HG02588 (cell line): ENCODE measurements at regions not wholly inside any gene's neighbourhood (a gene's known extent, or its start where the extent isn't known, plus 50 kb on each side); places are given as distances from the start of the nearest gene placed in this dataset.
"Not testable (repeated sequence)": the region's sequence is repeated elsewhere in the genome, so short reads cannot be mapped to it uniquely, and the experiment has no call there.

Experiments
- ATAC-seq: cut with Tn5 transposase; IDR thresholded peaks from one replicate; pipeline ENCODE4 v1.9.1; 2021; ENCODE audit warnings: mild to moderate bottlenecking, moderate library complexity; ENCODE audit not compliant: unreplicated experiment

- ATAC-seq: no peak
Observed at GRCh38 chr20:12564979-12565378, 443.8 kb upstream of the SPTLC3 start.

- no peak for ATAC-seq
Observed at GRCh38 chr20:12566596-12566995, 442.2 kb upstream of the SPTLC3 start.

- no peak for ATAC-seq
Observed at GRCh38 chr20:12570371-12570770, 438.4 kb upstream of the SPTLC3 start.

- no peak for ATAC-seq
Observed at GRCh38 chr20:12573442-12573841, 435.3 kb upstream of the SPTLC3 start.

GRCh38 chr20:12575352-12576095 is 433.2 kb upstream of the SPTLC3 start:
- no peak for ATAC-seq

GRCh38 chr20:12577213-12577612 is 431.6 kb upstream of the SPTLC3 start:
- no peak for ATAC-seq

- no peak for ATAC-seq
Observed at GRCh38 chr20:12581644-12582289, 427.0 kb upstream of the SPTLC3 start.

GRCh38 chr20:12582710-12583109 is 426.1 kb upstream of the SPTLC3 start:
- not testable (repeated sequence) for ATAC-seq

- ATAC-seq: no peak
Observed at GRCh38 chr20:12591949-12592470, 416.8 kb upstream of the SPTLC3 start.

- ATAC-seq: no peak
Observed at GRCh38 chr20:12592756-12593155, 416.0 kb upstream of the SPTLC3 start.

- ATAC-seq: no peak
Observed at GRCh38 chr20:12593342-12593873, 415.4 kb upstream of the SPTLC3 start.

- no peak for ATAC-seq
Observed at GRCh38 chr20:12594410-12595088, 414.2 kb upstream of the SPTLC3 start.

- ATAC-seq: no peak
Observed at GRCh38 chr20:12595841-12596240, 412.9 kb upstream of the SPTLC3 start.

- ATAC-seq: no peak
Observed at GRCh38 chr20:12596863-12597262, 411.9 kb upstream of the SPTLC3 start.

- ATAC-seq: no peak
Observed at GRCh38 chr20:12597551-12597950, 411.2 kb upstream of the SPTLC3 start.

GRCh38 chr20:12598894-12599293 is 409.9 kb upstream of the SPTLC3 start:
- ATAC-seq: no peak

- ATAC-seq: no peak
Observed at GRCh38 chr20:12599494-12599893, 409.3 kb upstream of the SPTLC3 start.

- no peak for ATAC-seq
Observed at GRCh38 chr20:12605751-12606150, 403.0 kb upstream of the SPTLC3 start.

- no peak for ATAC-seq
Observed at GRCh38 chr20:12610871-12611270, 397.9 kb upstream of the SPTLC3 start.

- no peak for ATAC-seq
Observed at GRCh38 chr20:12614764-12615163, 394.0 kb upstream of the SPTLC3 start.

GRCh38 chr20:12617076-12617475 is 391.7 kb upstream of the SPTLC3 start:
- ATAC-seq: no peak
